ENCODE measurements at regions not wholly inside any gene's neighbourhood (a gene's known extent, or its start where the extent isn't known, plus 50 kb on each side); places are given as distances from the start of the nearest gene placed in this dataset.
"Not testable (repeated sequence)": the region's sequence is repeated elsewhere in the genome, so short reads cannot be mapped to it uniquely, and the experiment has no call there.

DNA sequence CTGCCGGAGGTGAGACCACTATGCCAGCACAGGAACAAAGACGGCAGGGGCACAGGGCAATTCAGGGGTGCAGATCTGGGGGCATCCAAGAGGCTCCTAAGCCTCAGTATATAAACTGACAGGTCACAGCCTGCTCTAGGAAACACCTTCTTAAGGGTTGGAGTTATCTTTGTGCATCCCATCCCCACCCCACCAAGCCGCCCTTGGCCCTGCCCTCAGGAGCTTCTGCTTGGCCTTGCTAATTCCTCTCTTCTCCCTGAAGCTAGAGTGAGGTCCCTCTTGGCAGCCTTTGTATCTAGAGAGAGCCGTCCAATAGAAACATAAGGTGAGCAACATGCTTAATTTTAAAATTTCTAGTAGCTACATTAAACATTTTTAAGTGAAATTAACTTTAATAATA is 51.3 kb upstream of the RABL2A start:
- TF ChIP-seq, protein P1, sequence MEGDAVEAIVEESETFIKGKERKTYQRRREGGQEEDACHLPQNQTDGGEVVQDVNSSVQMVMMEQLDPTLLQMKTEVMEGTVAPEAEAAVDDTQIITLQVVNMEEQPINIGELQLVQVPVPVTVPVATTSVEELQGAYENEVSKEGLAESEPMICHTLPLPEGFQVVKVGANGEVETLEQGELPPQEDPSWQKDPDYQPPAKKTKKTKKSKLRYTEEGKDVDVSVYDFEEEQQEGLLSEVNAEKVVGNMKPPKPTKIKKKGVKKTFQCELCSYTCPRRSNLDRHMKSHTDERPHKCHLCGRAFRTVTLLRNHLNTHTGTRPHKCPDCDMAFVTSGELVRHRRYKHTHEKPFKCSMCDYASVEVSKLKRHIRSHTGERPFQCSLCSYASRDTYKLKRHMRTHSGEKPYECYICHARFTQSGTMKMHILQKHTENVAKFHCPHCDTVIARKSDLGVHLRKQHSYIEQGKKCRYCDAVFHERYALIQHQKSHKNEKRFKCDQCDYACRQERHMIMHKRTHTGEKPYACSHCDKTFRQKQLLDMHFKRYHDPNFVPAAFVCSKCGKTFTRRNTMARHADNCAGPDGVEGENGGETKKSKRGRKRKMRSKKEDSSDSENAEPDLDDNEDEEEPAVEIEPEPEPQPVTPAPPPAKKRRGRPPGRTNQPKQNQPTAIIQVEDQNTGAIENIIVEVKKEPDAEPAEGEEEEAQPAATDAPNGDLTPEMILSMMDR (IDR thresholded peaks at IDR 0.05): not testable (repeated sequence)
- not testable (repeated sequence) for TF ChIP-seq POLR2A, EP300, POLR2AphosphoS5 (IDR thresholded peaks at IDR 0.05)
